HCT116 (cell line): ENCODE measurements at regions not wholly inside any gene's neighbourhood (a gene's known extent, or its start where the extent isn't known, plus 50 kb on each side); places are given as distances from the start of the nearest gene placed in this dataset.

Source experiments
- EGR1 ChIP-seq: IDR thresholded peaks from 2 replicates; pipeline ENCODE4 v1.6.1; 2012; ENCODE audit warnings: low read depth
- EZH2 ChIP-seq: fragments of 200-600 bp; sonication (generic); IDR thresholded peaks from 2 replicates; pipeline ENCODE4 v1.6.1; 2017; ENCODE audit warnings: antibody characterized with exemption, mixed run types
- JUND ChIP-seq: IDR thresholded peaks from 2 replicates; pipeline ENCODE4 v1.6.1; 2012
- POLR2A ChIP-seq: IDR thresholded peaks from 2 replicates; pipeline ENCODE4 v1.7.0; 2011; ENCODE audit warnings: borderline replicate concordance; ENCODE audit not compliant: insufficient read depth, insufficient read length; ENCODE audit errors: extremely low read depth
- POLR2AphosphoS5 ChIP-seq: IDR thresholded peaks from 2 replicates; pipeline ENCODE4 v1.6.1; 2011; ENCODE audit warnings: mild to moderate bottlenecking, low read depth, low read length, moderate library complexity
- RAD21 ChIP-seq: IDR thresholded peaks from 2 replicates; pipeline ENCODE4 v1.6.1; 2012; ENCODE audit warnings: low read depth, mild to moderate bottlenecking
- SIN3A ChIP-seq: IDR thresholded peaks from 2 replicates; pipeline ENCODE4 v1.6.1; 2012; ENCODE audit warnings: low read depth
- SP1 ChIP-seq: IDR thresholded peaks from 2 replicates; pipeline ENCODE4 v1.6.1; 2012; ENCODE audit warnings: low read depth
- SRF ChIP-seq: IDR thresholded peaks from 2 replicates; pipeline ENCODE4 v1.6.1; 2012; ENCODE audit warnings: low read depth
- ZFX ChIP-seq: fragments of 450-650 bp; IDR thresholded peaks from 2 replicates; pipeline ENCODE4 v1.6.1; 2017
- TF ChIP-seq, protein P1 (sequence below), 3 experiments: fragments of 200-600 bp in 1 of 3; sonication (generic) in 1 of 3; IDR thresholded peaks in 2 of 3; conservative IDR thresholded peaks in 1 of 3; 2 replicates each; pipeline ENCODE4 v1.5.1; 2012 to 2017; ENCODE audit warnings: low read depth in 2 of 3, low read length in 2 of 3, antibody characterized with exemption in 1 of 3, borderline replicate concordance in 1 of 3, control low read depth in 1 of 3, mild to moderate bottlenecking in 1 of 3, mixed read lengths in 1 of 3, mixed run types in 1 of 3, moderate library complexity in 1 of 3; ENCODE audit not compliant: insufficient read depth in 1 of 3
- TF ChIP-seq, protein P2 (sequence below): IDR thresholded peaks from 2 replicates; pipeline ENCODE4 v1.6.1; 2012; ENCODE audit warnings: low read depth
- TF ChIP-seq, protein P3 (sequence below): IDR thresholded peaks from 2 replicates; pipeline ENCODE4 v1.6.1; 2011; ENCODE audit warnings: mild to moderate bottlenecking, low read length, moderate library complexity; ENCODE audit not compliant: insufficient replicate concordance; ENCODE audit errors: extremely low read depth

DNA sequence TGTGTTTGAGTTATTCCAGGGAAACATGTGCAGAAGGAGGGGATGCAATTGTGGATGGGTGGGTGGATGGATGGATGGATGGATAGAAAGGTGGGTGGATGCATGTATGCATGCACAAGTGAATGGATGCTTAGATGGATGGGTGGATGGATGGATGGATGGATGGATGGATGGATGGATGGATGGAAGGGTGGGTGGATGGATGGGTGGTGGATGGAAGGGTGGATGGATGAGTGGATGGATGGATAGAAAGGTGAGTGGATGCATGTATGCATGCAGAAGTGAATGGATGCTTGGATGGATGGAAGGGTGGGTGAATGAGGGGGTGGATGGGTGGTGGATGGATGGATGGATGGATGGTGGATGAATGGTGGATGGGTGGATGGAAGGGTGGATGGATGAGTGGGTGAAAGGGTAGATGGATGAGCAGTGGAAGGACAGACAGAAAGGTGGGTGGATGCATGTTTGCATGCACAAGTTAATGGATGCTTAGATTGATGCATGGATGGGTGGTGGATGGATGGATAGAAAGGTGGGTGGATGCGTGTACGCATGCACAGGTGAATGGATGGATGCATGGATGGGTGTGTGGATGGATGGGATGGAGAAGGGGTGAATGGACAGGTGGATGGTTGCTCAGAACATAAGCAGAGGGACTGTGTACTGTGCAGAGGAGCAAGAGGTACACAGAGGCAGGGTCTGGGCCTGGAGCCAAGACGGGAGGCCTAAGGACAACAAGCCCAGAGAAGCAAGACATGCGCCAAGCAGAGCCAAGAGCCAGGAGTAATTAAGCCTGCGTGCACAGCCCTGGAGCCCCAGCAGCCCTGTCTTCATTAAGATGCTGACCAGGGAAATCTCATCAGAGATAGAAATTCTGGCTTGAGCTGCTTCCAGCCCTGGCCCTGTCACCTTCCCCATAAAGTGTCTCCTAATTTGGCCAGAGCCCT, 84.6 kb upstream of the PPP1R26 start:
- no peak for TF ChIP-seq RAD21
- TF ChIP-seq, protein P1, sequence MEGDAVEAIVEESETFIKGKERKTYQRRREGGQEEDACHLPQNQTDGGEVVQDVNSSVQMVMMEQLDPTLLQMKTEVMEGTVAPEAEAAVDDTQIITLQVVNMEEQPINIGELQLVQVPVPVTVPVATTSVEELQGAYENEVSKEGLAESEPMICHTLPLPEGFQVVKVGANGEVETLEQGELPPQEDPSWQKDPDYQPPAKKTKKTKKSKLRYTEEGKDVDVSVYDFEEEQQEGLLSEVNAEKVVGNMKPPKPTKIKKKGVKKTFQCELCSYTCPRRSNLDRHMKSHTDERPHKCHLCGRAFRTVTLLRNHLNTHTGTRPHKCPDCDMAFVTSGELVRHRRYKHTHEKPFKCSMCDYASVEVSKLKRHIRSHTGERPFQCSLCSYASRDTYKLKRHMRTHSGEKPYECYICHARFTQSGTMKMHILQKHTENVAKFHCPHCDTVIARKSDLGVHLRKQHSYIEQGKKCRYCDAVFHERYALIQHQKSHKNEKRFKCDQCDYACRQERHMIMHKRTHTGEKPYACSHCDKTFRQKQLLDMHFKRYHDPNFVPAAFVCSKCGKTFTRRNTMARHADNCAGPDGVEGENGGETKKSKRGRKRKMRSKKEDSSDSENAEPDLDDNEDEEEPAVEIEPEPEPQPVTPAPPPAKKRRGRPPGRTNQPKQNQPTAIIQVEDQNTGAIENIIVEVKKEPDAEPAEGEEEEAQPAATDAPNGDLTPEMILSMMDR (IDR thresholded peaks at IDR 0.05 in 2 of 3, conservative IDR thresholded peaks at IDR 0.05 in 1 of 3; ENCODE audit: borderline replicate concordance in 1 of 3, insufficient read depth in 1 of 3, low read depth in 2 of 3, low read length in 2 of 3) = no peak
- TF ChIP-seq EZH2 = no peak
- TF ChIP-seq POLR2AphosphoS5 = no peak
- TF ChIP-seq POLR2A = no peak
- no peak for TF ChIP-seq JUND
- TF ChIP-seq SP1 = no peak
- TF ChIP-seq SIN3A = no peak
- TF ChIP-seq SRF = no peak
- TF ChIP-seq, protein P2, sequence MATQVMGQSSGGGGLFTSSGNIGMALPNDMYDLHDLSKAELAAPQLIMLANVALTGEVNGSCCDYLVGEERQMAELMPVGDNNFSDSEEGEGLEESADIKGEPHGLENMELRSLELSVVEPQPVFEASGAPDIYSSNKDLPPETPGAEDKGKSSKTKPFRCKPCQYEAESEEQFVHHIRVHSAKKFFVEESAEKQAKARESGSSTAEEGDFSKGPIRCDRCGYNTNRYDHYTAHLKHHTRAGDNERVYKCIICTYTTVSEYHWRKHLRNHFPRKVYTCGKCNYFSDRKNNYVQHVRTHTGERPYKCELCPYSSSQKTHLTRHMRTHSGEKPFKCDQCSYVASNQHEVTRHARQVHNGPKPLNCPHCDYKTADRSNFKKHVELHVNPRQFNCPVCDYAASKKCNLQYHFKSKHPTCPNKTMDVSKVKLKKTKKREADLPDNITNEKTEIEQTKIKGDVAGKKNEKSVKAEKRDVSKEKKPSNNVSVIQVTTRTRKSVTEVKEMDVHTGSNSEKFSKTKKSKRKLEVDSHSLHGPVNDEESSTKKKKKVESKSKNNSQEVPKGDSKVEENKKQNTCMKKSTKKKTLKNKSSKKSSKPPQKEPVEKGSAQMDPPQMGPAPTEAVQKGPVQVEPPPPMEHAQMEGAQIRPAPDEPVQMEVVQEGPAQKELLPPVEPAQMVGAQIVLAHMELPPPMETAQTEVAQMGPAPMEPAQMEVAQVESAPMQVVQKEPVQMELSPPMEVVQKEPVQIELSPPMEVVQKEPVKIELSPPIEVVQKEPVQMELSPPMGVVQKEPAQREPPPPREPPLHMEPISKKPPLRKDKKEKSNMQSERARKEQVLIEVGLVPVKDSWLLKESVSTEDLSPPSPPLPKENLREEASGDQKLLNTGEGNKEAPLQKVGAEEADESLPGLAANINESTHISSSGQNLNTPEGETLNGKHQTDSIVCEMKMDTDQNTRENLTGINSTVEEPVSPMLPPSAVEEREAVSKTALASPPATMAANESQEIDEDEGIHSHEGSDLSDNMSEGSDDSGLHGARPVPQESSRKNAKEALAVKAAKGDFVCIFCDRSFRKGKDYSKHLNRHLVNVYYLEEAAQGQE = no peak
- TF ChIP-seq, protein P3, sequence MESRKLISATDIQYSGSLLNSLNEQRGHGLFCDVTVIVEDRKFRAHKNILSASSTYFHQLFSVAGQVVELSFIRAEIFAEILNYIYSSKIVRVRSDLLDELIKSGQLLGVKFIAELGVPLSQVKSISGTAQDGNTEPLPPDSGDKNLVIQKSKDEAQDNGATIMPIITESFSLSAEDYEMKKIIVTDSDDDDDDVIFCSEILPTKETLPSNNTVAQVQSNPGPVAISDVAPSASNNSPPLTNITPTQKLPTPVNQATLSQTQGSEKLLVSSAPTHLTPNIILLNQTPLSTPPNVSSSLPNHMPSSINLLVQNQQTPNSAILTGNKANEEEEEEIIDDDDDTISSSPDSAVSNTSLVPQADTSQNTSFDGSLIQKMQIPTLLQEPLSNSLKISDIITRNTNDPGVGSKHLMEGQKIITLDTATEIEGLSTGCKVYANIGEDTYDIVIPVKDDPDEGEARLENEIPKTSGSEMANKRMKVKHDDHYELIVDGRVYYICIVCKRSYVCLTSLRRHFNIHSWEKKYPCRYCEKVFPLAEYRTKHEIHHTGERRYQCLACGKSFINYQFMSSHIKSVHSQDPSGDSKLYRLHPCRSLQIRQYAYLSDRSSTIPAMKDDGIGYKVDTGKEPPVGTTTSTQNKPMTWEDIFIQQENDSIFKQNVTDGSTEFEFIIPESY = no peak
- TF ChIP-seq EGR1 = no peak
- TF ChIP-seq ZFX = no peak
